GM18867 (cell line): ENCODE measurements at regions not wholly inside any gene's neighbourhood (a gene's known extent, or its start where the extent isn't known, plus 50 kb on each side); places are given as distances from the start of the nearest gene placed in this dataset.
"Not testable (repeated sequence)": the region's sequence is repeated elsewhere in the genome, so short reads cannot be mapped to it uniquely, and the experiment has no call there.

ENCODE experiments used
- ATAC-seq: cut with Tn5 transposase; IDR thresholded peaks from one replicate; pipeline ENCODE4 v1.9.1; 2021; ENCODE audit warnings: mild to moderate bottlenecking, moderate library complexity; ENCODE audit not compliant: unreplicated experiment

GRCh38 chr9:129561594-129562281, 59.2 kb downstream of the C9orf50 start:
- ATAC-seq: no peak

- no peak for ATAC-seq
These were observed 60.0 kb downstream of the C9orf50 start for GRCh38 chr9:129560881-129561306.

DNA sequence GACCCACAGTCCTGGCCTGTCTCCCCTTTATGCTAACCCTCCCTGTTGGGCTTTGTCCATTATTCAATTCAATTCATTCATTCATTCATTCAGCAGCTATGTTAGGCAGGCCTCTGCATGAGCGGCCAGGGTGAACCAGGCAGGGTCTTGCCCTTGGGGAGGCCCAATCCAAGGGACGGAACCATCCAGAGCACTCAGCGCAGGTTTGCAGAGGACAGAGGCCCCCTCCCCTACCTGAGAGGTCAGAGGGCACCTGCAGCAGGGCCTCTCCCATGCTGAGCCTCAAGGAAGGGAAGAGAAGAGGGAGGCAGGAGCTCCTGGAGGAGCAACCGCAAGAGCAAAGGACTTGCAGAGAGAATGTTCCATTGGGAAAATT, 61.4 kb downstream of the C9orf50 start:
- ATAC-seq: no peak

- ATAC-seq: no peak
These were observed 62.1 kb downstream of the C9orf50 start for GRCh38 chr9:129558551-129559505.

- no peak for ATAC-seq
These were observed 62.8 kb downstream of the C9orf50 start for GRCh38 chr9:129558063-129558550.

GRCh38 chr9:129557192-129558036, 63.5 kb downstream of the C9orf50 start:
- ATAC-seq: no peak

- no peak for ATAC-seq
These were observed 64.3 kb downstream of the C9orf50 start for GRCh38 chr9:129556491-129557191.

DNA sequence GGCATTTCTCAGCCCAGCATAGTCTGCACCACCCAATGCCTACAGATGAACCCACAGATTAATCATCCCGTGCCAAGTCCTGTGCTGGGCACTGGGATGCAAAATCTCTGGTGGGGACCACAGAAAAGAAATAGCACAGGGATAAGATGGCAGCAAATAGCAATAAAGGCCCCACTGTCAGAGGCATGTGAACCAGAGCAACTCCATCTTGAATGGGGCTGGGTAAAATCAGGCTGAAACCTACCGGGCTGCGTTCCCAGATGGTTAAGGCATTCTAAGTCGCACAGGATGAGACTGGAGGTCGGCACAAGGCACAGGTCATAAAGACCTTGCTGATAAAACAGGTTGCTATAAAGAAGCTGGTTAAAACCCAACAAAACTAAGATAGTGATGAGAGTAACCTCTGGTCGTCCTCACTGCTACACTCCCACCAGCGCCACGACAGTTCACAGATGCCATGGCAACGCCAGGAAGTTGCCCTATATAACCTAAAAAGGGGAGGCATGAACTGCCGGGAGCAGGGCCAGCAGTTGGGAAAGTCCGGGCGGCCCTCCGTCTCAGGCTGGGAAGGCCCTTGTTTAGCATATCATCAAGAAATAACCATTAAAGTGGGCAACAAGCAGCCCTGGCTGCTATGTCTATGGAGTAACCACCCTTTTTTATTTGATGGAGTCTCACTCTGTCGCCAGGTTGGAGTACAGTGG, 65.2 kb downstream of the C9orf50 start:
- no peak for ATAC-seq

DNA sequence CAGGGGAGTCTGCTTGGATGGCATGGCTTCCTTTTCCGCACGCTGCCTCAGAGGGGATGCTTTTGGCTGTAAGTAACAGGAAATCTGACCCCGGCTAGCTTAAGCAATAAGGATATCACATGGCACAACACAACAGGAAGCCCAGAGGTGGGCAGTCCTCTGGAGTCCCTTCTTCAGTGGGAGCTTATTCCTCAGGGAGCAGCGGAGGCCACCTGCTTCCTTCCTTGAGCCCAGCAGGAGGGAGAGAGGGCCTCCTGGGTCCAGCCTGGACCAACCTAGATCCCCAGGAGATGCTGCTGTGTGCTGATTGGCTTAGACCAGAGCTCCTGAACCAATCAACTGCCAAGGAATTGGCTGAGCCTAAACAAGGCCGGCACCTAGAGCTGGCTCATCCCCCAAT, 66.3 kb downstream of the C9orf50 start:
- ATAC-seq: no peak

GRCh38 chr9:129553277-129553676, 67.6 kb downstream of the C9orf50 start:
- no peak for ATAC-seq

DNA sequence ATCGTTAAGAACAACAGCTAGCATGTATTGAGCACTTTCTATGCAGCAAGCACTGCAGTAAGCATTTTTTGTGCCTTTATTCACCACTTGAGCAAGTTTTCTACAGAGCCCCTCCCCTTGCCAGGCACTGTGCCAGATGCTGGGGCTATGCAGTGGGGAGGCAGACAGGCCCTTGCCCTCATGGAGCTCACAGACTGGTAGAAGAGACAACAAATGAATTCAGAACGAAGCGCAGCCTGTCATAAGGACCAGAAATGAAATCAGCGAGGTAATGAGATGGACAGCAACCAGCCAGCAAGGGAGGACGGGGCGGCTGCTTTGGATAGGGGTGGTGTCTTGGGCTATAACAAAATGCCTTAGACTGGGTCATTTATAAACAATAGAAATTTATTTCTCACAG, 68.8 kb downstream of the C9orf50 start:
- ATAC-seq: no peak

- ATAC-seq: no peak
These were observed 69.4 kb downstream of the C9orf50 start for GRCh38 chr9:129551393-129551973.

- ATAC-seq: not testable (repeated sequence)
These were observed 69.9 kb downstream of the C9orf50 start for GRCh38 chr9:129550977-129551376.

DNA sequence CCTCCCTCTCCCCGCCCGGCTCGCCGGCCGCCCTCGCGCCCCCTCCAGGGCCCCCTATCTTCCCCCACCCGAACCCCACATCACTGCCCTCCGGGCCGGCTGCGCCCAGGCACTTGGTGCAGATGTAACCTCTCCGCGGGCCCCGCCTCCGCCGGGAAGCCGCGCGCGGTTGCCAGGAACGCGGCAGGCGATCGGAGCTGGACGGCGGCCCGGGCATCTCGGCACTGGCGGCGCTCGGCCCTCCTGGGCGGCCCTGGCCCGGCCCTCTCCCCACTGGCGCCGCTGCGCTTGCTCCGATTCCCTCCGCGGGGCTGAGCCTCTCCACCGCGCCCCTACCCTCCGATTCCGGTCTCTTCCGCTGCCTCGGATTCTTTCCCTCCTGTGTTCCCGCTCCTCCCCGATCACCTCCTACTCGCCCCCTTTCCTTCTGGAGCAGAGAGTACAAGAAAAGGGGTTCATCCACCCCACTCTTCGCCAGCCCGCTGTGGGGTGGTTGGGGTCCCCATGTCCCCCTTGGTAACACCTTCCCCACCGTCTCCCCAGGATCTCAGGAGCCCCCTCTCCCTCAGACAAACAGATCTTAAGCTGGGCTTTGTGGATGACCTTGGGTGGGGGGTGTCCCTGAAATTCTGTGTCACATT, 70.6 kb downstream of the C9orf50 start:
- ATAC-seq: no peak

GRCh38 chr9:129549684-129550083, 71.2 kb downstream of the C9orf50 start:
- no peak for ATAC-seq

DNA sequence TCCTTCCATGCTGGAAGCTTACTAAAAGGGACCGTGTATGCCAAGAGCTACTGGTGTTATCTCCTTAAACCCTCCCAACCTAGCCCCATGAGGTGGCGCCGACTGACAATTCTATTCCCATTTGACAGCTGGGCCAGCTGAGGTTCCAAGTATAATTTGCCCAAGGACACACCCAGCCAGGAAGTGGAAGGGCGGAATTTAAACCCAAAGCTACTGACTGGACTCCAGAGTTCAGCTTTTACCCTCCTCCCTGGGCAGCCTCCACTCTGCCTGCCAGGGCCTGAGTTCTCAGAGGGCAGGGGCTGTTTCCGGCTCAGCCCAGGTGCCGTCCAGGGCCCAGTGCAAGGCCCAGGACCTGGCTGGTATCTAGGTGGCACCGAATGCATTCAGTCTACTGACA, 71.8 kb downstream of the C9orf50 start:
- ATAC-seq: no peak

DNA sequence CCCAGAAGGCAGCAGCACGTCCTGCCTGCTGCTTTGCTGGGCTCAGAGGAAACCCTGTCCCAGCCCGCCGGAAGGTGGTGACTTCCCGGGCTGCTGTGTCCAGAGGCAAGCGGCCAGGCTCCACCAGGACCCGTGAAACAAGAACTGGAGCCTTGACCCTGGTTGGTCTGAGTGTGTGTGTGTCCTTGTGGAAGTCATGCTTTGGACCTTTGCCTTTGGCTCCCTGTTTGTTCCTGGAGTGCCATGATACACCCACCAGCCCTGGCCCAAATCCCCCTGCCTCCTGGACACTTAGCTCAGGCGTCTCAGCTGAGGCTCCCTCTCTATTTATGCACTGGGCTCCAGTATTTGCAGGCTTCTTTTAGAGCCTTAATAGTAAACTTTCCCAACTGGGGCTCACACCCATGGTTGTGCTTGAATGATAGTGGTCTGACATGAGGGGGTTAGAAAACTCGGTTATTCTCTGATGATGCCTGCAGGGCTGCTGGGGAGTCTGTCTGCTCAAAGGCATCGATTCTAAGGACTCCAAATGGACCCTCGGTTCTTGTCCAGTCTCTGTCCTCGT, 72.2 kb downstream of the C9orf50 start:
- no peak for ATAC-seq

DNA sequence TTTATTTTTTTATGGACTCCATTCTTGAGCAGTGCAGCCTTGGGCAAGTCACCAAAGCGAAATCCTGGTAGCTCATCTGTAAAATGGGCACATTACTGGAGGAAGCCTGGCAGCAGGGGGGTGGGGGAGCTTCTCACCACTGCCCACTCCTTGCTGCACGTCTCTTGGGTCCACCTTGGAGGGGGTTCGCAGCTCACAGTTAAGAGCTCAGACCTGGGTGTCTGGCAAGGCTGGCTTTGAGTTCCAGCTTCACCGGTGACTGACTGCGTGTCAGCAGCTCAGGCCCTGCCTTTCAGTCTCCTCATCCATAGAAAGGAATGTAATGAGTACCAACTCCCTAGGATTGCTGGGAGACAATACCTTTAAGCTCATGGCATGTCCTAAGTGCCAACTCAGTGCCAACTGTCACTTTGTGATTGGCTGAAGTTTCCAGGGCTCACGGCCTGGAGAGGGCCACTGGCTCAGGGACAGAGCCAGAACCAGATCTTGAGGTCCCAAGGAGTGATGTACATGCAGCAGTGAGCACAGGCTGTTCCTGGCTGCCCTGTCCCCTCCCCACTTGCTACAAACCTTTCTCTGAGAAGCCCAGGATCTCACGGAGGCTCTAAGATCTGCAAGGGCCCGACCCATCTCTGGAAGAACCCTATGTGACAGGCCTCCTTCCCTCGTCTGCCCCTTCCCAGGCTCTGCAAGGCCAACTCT, 72.9 kb downstream of the C9orf50 start:
- no peak for ATAC-seq
